HuH-7.5 (cell line): ENCODE measurements at regions not wholly inside any gene's neighbourhood (a gene's known extent, or its start where the extent isn't known, plus 50 kb on each side); places are given as distances from the start of the nearest gene placed in this dataset.
"Not testable (repeated sequence)": the region's sequence is repeated elsewhere in the genome, so short reads cannot be mapped to it uniquely, and the experiment has no call there.

Experiments used
- DNase-seq: peaks from one replicate; pipeline ENCODE4 v3.0.0; 2011; ENCODE audit warnings: low spot score

DNA sequence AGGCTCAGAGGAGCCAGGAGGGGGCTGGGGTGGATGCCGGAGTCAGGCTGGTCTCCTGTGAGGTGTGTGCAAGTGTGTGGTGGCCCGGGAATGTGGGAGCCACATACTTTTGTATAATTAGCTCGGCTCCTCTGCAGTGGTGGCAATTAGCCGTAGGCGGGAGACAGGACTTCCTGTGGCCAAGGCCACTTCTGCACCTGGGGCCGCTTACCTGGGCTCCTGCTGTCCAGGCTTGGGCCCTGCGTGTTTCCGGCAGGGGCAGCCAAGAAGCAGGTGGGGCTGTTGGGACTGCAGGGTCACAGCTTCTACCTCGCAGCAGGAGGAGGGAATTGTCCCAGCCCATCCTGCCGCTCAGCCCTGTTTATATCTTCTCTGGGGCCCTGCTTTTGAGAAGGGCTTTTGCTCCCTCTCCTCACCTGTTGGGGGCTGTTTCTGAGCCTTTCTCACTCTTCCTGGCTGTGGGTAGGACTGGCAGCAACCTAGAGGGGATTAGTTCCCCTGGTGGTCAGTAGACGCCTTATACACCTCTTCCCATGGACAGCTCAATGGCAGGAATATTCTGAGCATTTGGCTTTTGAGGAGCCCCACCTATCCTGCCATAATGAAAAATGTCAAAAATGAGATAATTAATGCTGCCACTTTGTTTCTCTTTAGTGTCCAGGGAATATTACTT, 145.4 kb upstream of the PITX1 start:
- no peak for DNase-seq

- no peak for DNase-seq
Measured at GRCh38 chr5:135178476-135179155, 144.6 kb upstream of the PITX1 start.

GRCh38 chr5:135177591-135177990, 143.6 kb upstream of the PITX1 start:
- no peak for DNase-seq

DNA sequence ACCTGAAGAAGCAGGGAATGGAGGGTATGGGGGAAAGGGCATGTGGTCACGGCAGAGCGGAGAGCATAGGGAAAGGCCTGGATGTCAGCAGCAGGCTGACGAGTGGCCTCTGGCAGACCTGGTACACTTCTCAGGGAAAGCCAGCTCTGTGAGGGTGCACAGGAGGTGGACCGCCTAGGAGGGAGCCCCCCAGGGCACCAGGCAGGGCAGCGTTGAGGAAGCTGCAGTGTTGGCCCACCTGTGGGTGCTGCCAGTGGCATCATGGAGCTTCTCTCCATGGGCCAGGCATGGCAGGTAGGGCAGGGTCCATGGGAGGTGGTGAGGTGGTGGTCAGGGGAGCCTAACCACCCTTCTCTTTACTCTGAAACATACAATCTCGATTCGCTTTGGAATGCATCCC, 143.0 kb upstream of the PITX1 start:
- DNase-seq, result no peak

DNA sequence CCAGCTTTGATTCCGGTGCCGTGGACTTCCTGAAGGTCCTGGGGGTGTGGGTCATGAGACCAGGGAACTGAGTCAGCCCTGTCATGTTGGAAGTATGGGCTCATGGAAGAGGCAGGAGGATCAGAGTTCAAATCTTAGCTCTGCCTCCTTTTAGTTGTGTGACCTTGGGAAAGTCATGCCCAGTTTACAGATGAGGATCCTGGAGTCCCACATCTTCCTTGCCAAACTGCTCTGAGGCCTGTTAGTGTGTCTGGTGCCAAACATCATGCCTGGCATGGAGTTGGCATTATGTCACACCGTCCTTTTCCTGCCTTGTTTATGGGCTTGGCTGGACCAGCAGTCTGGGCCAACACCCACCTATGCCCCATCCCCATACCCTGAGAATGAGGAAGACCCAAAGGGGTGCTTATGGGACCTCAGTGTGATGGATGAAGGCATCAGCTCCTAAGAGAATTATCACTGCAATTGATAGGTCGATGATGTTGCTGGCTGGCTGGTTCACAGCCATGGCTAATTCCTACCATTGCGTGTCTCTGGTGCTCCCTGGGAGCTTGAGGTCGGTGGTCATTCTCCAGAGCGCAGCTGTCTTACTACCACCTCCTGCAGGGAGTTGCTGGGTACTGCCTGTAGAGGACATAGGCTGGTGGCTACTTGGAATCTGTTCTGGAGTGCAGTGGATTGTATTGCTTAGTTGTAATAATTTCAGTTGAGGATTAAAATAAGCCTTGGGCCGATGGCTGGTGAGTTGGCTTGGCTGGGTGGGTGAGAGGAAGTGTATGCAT, 140.5 kb upstream of the PITX1 start:
- DNase-seq, result no peak

DNA sequence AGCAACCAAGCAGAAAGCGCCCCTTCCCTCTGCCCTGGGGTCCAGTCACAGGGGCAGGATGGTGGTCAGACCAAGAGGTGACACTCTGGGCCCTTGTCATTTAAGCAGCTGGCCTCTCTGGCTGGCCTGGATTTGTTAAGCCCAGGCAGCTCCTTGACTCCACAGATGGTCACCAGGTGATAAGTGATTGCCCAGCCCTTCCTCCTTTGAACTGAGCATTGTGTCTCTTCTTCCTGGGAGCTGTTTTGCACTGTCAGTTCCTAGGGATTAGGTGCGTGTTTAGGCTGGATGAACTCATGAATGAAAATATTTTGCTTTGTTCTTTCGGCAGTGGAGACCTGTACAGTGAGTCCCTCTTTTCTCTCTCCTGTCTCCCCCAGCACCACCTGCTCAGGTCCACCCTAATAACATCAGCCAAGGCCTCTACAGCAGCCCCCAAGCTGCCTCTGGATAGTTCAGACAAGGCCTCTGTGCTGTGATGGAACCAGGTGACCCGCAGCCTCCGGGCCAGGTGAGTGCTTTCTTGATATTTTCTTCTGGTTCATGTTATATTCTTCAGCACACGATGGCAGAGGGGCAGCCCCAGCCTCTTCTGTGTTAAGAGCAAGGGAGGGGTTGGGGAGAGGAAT, 139.7 kb upstream of the PITX1 start:
- no peak for DNase-seq

DNA sequence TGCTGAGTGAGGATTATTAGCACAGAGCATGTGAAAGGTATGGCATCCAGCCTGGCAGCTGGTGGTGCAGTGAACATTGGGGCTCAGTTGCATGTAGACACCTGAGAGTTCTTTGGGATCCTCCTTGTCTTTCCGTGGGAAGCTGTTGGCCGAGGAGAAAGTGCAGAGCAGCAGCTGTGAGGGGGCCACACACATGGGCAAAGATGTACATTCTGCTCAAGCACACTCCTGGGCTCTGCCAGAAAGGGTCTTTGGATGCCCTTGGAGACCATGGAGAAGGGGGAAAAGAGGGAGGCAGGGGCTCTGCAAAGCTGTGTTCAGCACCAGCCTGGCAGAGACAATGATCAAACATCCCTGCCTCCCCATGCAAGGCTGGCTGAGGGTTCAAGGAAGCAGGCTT, 138.7 kb upstream of the PITX1 start:
- DNase-seq, result no peak

DNA sequence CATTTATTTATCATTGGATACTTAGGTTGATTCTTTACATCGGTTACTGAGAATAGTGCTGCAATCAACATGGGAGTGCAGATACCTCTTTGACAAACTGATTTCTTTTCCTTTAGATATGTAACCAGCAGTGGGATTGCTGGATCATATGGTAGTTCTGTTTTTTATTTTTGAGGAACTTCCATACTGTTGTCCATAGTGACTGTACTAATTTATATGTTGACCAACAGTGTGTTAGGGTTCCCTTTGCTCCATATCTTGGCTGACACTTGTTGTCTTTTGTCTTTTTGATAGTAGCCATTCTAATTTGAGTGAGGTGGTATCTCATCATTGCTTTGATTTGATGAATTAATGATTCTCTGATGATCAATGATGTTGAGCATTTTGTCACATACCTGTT, 137.3 kb upstream of the PITX1 start:
- no peak for DNase-seq

GRCh38 chr5:135170500-135170899, 136.5 kb upstream of the PITX1 start:
- no peak for DNase-seq

DNA sequence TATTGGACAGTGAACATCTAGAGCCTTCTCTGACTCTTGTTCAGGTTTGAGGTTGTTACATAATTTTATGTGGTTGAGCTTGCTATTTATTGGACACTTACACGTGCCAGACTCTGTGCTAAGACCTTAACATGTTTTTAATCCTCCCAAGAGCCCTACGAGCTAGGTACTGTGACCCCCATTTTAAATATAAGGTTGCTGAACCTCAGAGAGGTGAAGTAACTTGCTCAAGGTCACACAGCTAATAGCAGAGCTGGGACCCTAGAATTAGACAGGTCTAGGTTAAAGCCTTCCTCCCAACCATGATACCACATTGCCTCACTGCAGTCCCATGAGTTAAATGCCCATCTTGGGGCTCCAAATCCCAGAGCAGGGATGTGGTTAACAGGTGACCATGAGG, 135.7 kb upstream of the PITX1 start:
- no peak for DNase-seq

DNA sequence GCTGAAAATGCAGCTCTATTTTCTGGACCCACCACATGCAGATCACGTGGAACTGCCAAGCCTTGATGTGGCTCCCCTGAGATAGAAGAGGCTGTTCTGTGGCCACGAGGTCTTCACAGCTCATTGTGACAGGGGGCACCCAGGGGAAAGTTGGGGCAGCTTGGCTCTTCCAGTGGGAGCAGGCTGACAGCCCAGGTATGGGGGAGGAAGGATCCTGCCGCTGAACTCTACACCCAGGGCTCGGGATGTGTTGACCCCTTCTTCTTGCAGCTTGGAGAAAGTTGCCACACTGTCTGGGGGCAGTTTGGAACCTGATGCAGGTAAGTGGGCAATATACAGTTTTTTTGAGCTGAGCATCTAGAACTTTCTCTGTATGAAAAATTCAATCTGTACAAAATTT, 133.6 kb upstream of the PITX1 start:
- no peak for DNase-seq

DNA sequence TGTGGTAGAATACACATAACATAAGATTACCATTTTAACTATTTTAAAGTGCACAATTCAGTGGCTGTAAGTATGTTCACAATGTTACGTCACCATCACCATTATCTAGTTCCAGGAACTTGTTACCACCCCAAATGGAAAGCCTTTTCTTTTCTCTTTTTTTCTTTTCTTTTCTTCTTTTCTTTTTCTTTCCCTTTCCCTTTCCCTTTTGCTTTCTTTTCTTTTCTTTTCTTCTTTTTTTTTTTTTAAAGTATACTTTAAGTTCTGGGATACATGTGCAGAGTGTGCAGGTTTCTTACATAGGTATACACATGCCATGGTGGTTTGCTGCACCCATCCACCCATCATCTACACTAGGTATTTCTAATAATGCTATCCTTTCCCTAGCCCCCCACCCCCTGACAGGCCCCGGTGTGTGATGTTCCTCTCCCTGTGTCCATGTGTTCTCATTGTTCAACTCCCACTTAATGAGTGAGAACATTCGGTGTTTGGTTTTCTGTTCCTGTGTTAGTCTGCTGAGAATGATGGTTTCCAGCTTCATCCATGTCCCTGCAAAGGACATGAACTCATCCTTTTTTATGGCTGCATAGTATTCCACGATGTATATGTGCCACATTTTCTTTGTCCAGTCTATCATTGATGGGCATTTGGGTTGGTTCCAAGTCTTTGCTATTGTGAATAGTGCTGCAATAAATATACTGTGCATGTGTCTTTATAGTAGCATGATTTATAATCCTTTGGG, 131.0 kb upstream of the PITX1 start:
- not testable (repeated sequence) for DNase-seq

DNA sequence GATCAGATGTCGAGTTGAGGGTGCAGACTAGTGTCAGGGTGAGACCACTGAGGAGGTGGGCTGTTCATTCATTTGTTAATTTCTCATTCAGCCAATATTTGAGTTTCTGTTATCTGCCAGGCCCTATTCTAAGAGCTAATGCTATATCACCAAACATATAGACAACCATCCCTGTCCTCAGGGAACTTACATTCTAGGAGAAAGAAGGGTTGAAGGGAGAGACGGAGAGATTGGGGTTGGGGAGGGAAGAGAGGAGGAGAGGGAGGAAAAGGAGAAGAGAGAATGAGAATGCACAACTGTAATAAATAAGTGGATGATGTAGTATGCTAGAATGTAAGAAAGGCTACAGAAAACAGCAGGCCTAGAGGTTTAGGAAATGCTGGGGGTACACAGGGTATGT, 129.9 kb upstream of the PITX1 start:
- DNase-seq, result no peak

DNA sequence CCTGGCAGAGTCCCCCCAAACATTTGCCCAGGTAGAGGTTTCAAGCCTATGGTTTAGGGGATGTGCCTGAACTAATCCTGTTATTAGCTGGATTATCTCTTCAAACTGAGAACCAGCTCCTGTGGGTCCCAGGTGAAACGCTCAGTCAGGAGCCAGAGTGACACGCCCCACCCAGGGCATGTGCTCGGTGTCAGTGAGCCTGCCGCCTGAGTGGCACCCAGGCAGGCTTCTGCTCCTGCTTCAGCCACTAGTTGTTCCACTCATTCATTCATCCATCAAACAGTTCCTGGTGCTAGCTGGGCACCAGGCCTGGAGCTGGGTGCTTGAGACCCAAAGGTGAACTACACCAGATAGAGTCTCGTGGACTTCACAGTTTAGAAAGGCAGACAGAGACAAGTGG, 129.4 kb upstream of the PITX1 start:
- no peak for DNase-seq

DNA sequence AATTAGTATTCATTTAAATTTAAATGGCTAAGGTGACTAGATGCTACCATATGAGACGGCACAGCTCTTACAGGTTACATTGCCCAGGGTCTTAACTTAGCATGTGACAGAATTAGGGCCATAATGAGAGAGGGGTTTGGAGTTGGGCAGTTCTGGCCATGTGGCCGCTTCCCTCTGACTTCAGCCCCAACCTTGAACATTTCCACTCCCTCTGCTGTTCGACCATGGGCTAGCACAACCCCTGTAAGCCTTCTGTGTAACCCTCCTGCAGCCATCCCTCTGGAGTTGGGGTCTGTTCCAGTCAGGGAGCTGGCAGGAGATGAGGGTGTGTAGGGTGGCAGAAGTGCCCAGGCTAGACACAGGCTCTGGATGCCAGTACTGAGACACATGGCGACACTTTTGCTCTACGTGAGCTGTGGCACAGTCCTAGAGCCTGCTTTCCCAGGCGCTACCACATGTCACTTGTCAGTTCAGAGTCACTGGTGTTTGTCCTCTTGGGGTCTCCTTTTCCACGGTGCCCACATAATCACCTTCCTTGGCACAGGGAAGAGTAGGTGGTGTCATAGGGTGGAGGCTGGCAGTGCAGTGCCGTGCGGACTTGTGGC, 128.7 kb upstream of the PITX1 start:
- DNase-seq, result no peak

GRCh38 chr5:135161221-135161620, 127.2 kb upstream of the PITX1 start:
- no peak for DNase-seq

GRCh38 chr5:135160036-135160675, 126.1 kb upstream of the PITX1 start:
- no peak for DNase-seq

- DNase-seq, result no peak
Measured at GRCh38 chr5:135159626-135160025, 125.6 kb upstream of the PITX1 start.

- no peak for DNase-seq
Measured at GRCh38 chr5:135158982-135159381, 125.0 kb upstream of the PITX1 start.

DNA sequence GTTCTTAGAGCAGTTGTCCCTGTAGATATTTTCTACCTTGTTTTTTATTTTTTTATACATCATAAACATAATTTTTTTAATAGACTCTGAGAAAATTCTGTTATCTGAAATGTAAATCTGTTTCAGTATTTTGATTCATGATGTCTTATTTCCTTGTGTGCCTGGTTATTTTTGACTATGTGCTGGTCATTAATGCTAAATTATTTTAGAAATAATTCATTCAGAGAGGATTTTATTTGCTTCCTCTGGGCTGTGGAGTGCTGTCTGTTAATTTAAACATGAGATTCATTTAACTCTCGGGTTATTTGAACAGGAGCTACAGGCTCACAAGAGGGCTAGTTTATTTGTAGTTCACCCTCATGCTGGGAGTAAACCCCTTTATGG, 124.3 kb upstream of the PITX1 start:
- no peak for DNase-seq
